ENCODE measurements at regions not wholly inside any gene's neighbourhood (a gene's known extent, or its start where the extent isn't known, plus 50 kb on each side); places are given as distances from the start of the nearest gene placed in this dataset.

- H3K27ac ChIP-seq, result no peak overlapping the region
- TF ChIP-seq ZFX (IDR thresholded peaks at IDR 0.05; ENCODE audit: borderline replicate concordance), result no peak
- no peak for TF ChIP-seq CTCF (IDR thresholded peaks at IDR 0.05)
Observed at GRCh38 chr6:104574135-104574750, 285.5 kb downstream of the HACE1 start.

GRCh38 chr6:104573350-104573749, 286.4 kb downstream of the HACE1 start:
- no peak overlapping the region for H3K27ac ChIP-seq
- TF ChIP-seq ZFX (IDR thresholded peaks at IDR 0.05; ENCODE audit: borderline replicate concordance) (no peak), CTCF (IDR thresholded peaks at IDR 0.05) (no peak)

GRCh38 chr6:104572901-104573300, 286.8 kb downstream of the HACE1 start:
- no peak overlapping the region for H3K27ac ChIP-seq
- TF ChIP-seq CTCF (IDR thresholded peaks at IDR 0.05) (no peak), ZFX (IDR thresholded peaks at IDR 0.05; ENCODE audit: borderline replicate concordance) (no peak)

- H3K27ac ChIP-seq, result no peak overlapping the region
- TF ChIP-seq ZFX (IDR thresholded peaks at IDR 0.05; ENCODE audit: borderline replicate concordance), result no peak
- no peak for TF ChIP-seq CTCF (IDR thresholded peaks at IDR 0.05)
Observed at GRCh38 chr6:104566411-104566810, 293.3 kb downstream of the HACE1 start.

- no peak overlapping the region for H3K27ac ChIP-seq
- TF ChIP-seq CTCF (IDR thresholded peaks at IDR 0.05) (no peak), ZFX (IDR thresholded peaks at IDR 0.05; ENCODE audit: borderline replicate concordance) (no peak)
Observed at GRCh38 chr6:104563306-104563705, 296.4 kb downstream of the HACE1 start.

- TF ChIP-seq CTCF (IDR thresholded peaks at IDR 0.05) (no peak), ZFX (IDR thresholded peaks at IDR 0.05; ENCODE audit: borderline replicate concordance) (no peak)
- no peak overlapping the region for H3K27ac ChIP-seq
Observed at GRCh38 chr6:104559435-104560202, 300.1 kb downstream of the HACE1 start.

GRCh38 chr6:104558746-104559145, 301.0 kb downstream of the HACE1 start:
- H3K27ac ChIP-seq, result no peak overlapping the region
- TF ChIP-seq CTCF (IDR thresholded peaks at IDR 0.05) (no peak), ZFX (IDR thresholded peaks at IDR 0.05; ENCODE audit: borderline replicate concordance) (no peak)

Data from 22Rv1 (cell line).